Limb (tissue), 2 donors: ENCODE measurements at regions not wholly inside any gene's neighbourhood (a gene's known extent, or its start where the extent isn't known, plus 50 kb on each side); places are given as distances from the start of the nearest gene placed in this dataset.
"Not testable (repeated sequence)": the region's sequence is repeated elsewhere in the genome, so short reads cannot be mapped to it uniquely, and the experiment has no call there.

ENCODE experiments used
- DNase-seq, 2 donors: peaks; one replicate each; pipeline ENCODE4 v3.0.0-alpha.2; 2016; ENCODE audit errors: extremely low spot score in 2 of 2

DNA sequence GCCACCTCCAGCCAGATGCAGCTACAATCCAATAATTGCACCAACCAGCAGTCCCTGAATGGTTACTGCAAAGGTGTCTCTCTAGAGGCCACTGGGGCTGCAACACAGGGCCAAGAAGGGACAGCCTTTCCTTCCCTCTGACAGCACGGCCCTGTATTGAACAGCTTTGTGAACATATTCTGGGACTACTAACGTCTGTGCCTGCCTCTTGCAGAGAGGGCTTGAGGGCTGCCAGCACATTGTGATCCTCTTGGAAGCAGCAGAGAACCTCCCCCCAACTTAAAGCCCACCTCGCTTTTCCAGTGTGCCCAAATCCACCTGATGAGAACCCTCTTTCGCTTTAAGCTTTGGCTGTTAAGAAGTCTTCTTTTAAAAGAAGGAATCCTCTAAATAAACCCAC lies 415.9 kb downstream of the RPS24 start:
- DNase-seq = peak in 1 of 2 donors; percentile 6

DNA sequence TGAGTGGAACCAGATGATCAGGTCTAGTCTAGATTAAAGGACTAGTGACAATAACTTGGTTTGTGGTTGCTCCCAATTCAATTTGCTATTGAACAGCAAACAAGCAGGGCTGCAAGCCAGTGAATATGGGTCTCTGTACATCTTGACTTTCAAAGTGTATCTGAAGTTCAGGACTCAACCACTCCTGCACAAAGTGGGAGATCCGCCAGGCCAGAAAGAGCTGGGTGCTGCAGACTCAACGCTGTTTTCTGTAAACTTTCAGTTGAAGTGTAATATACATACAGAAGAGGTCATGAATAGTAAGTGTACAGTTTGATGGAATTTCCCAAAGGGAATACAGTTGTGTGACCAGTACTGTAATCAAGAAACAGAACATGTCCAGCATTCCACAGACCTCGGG lies 416.6 kb downstream of the RPS24 start:
- no peak for DNase-seq

DNA sequence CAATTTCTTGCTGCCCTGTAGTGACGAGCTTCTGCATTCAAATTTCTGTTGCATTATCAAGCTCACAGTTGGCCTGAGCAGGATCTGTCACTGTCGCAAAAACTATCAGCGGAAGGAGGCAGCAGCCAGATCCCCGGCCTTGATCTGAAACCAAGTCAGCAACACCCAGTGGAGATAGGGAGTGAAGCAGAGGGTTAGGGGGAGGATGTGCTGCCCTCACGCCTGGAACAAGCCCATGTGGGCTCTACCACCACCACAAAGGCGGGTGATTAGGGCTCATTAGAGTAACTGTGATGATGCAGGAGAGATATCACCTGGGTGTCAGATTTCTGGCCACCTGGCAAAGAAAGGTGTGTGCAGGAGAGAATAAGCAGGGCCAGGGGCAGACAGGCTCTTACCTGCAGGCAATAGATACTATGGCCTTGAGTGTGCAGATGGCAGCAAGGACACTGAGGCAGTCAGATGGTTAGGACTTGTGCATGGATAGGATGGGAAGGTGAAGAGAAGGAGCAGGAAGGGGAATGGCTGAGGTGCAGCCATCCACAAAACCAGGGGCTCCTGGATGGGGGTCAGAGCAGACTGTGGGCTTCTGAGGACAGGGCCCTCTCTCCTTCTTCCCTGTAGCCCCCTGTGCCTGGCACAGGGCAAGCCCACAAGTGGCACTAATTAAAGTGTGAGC lies 417.3 kb downstream of the RPS24 start:
- DNase-seq = no peak

DNA sequence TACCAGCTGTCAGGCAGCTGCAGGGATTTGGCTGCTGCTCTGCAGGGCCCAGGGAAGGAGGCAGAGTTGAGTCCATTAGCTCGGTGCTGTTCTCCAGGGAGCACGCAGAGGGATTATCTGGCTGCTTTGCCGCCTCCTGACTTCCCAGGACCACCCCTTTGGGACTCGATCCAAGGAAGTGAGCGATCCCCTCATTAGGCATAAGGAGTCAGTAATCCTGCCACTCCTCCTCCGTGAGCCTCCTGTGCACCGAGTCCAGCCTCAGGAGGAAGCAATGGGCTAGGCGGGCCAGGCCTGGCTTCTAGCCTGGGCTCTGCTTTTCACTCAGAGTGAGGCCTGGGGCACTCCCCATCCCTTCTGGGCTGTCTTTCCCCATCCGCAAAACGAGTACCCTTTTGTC lies 417.9 kb downstream of the RPS24 start:
- peak in 1 of 2 donors; percentile 56 for DNase-seq

DNA sequence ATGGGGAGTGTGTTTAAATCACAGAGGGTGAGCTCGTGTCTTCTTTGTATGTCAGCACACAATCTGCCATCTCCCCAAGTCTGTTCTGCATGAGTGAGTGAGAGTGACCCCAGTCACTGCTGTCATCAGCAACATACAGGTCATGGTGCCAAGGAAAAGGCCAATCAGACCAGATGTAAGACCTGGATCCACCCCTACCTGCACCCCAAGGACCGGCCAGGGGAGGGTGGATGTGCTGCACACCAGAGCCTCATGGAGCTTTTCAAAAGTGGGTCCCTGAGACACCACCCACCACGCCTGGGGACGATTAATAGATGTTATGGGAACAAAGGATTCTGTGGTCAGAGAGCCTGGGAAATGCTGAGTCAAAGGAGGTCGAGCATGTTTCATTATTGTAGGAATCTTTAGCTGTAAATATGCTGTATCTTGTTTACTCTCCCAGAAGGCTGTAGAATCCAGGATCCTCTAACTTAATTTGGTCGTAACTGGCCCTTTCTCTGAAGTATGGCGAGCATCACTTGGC lies 420.5 kb downstream of the RPS24 start:
- DNase-seq = no peak

DNA sequence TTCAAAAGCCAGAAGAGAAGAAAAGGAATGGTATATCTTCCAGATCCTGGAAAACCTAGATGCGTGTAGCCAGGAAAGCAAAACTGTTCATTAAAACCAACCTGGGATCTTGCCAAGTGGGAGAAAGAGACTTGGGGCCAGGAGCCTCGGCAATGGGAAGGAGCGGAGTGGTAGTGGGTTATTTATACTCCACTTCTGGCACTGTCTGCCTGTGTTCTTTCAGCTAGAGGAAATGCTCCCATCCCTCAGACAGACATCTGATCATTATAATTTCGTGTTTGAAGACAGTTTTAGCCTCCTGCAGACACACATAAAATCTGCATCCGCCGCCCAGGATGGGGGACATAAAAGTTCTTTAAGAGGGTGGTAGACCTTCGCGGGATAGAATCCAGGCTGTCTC lies 421.6 kb downstream of the RPS24 start:
- no peak for DNase-seq

DNA sequence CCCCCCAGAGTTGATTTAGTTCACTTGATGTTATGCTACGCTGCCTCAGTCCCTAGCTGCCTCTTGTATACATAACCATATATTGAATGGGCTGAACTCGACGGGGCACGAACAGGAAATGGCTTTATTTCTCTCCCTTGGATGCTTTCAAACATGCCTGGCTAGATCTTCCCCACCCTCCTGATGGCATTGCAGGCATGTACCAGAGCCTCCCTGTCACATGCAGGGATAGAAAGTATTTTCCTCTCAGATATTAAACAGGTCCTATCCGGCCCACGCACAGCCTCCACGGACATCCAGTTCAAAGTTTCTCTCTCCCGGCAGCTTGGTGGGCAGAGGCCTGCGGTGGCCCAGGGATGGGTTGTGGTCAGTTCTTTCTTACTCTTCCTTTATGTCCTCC lies 422.1 kb downstream of the RPS24 start:
- no peak for DNase-seq

DNA sequence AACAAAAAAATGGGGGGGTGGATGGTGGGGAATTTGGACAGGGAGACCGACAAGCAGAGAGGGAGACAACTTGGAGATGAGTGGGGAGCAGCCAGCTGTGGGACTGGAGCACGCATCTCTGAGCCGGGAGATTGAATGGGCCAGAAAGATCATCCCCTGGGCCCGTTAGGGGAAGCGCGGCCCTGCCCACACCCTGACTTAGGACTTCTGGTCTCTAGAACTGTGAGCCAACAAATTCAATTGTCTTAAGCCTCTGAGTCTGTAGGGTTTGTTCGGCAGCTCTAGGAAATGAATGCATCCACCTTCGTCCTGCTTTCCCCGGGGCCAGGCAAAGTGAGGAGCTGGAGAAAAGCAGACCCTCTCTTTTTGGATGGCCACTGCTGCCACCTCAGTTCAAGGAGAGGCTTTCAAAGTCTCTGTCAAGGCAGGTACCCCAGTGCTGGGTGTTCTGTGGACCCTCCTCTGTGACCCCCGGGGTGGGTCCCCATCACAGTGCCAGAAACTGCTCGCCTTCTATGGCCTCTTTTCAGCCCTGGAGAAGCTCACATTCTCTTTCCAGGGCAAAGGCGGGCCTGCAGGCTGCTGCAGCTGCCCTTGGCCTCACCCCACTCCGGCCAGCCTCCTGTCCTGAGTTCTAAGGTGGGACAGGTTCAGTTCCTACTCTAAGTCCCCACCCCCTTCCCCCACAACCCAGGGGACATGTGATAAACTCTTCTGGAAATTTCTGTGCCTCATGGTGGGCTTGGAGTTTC lies 423.2 kb downstream of the RPS24 start:
- no peak for DNase-seq

DNA sequence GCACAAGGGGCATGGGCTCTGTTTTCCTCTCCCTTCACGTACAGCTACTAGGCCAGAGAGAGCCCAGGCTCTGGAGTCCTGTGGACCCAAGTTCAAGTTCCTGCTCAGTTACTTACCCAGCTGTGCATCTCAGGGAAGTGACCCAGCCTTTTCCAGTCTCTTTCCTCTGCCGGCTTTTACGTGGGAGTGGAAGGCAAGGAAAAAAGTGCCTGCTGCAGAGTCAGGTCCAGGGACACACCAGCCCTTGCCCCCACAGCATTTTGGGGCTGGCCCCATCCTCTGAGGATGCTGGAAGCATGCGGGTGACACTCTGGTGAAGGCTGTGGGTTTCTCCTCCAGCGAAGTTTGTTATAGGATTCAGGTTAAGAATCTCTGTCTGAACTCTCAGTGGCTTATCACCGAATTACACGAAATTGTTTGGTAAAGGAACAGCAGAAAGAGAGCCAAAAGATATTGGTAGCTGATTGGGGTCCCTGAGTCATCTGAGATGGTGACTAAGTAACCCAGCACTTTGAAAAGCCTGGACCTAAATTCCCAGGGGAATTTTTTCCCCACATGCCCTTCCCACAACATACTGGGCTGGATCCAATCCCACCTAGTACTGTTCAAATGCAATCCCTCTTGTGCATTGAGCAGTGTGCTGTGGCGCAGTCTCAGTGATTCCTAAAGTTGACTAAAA lies 424.3 kb downstream of the RPS24 start:
- no peak for DNase-seq

DNA sequence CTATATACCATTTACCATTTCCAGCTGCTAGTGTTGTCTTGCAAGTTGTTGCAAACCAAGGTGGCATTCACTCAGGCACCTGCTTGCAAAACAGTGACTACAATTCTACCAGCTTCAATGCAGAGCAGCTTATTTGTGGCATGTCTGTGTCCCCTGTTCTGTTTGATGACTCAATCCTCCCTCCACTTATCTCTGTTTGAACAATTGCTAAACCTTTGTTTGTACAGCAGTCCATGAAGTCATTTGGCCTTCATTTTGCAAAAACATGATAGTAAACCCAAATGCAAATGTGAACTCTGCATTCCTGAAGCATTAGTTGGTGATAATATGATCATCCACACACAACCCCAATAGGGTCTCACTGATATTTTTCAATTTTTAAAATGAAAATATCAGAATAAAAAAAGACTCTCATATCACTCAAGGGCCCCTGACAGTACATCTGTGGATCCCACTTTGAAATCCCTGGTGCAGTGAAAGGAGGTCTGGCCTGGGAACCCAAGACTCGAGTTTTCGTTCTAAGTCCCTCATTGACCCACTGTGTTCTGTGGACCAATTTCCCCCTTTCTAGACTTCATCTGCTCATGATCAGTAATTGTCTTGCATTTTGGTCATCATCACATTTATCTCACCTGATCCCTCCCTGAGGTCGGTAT lies 425.4 kb downstream of the RPS24 start:
- no peak for DNase-seq

DNA sequence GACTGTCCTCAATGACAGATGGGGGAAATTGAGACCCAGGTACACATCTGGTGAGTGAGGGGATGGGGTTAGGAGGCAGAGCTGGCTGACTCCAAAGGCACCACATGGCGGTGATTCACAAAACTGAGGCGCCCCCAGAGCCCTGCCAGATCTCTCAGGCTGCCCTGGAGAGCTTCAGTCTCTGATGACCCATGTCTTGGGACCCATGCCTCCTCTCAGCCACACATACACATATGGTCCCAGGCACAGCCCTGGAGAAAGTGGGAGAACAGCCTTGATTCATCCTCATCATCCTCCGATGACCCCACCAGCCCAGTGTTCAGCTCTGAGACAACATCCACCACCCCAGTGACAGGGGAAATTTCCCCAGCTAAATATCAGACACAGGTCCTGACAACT lies 426.0 kb downstream of the RPS24 start:
- no peak for DNase-seq

DNA sequence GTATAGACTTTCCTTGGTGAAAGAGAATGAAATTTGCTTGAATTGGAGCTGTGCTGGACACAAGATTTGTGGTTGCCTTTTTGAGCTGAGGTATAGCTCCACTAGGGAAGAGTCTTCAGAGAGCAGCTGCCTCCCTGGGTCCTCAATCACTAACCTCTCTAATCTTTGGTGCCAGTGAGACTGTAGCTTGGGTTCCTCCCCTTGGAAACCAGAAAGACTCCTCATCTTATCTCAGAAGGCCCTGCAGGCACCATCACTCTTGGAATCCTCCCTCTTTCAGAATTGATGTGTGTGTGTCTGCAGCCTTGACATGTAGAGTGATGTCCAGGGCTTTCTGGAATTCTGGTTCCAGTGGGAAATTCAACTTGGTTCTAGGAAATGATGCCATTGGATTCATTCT lies 426.5 kb downstream of the RPS24 start:
- no peak for DNase-seq

DNA sequence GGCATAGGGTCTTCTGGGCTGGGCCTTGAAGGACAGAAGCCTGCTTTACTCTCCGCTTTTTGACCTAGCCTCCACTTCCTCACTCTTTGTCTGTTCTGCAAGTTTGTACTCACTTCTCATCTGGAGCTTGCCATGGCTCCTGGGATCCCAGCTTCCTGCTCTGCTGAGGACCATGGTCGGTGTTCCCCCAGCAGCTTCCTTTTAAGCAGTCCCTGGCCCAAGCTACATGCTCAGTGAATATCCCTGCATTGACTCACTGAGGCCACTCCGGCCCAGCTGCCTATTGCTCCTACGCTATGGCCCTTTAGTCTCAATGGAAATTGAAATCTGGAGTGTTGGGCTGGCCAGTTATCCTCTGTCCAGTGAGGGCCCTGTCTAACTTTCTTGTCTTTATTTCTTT lies 427.7 kb downstream of the RPS24 start:
- peak in 1 of 2 donors; percentile 12 for DNase-seq

DNA sequence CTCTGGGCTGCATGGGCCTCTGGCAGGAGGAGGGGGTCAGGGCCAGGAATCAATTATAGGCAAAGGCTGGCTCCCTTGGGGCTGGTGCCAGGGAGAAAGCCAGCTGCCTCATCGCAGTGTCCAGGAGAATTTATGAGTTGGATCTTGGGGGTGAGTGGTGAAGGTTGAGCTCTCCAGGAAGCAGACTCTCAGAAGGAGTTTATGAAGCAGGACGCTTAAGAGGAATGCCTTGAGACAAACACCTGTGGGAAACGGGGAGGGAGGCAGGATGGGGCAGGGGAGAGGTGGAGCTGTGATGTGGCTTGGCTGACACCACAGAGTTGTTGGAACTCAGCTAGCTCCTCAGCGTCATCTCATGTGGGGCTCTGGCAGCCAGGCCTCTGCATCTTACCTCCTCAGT lies 428.5 kb downstream of the RPS24 start:
- no peak for DNase-seq

DNA sequence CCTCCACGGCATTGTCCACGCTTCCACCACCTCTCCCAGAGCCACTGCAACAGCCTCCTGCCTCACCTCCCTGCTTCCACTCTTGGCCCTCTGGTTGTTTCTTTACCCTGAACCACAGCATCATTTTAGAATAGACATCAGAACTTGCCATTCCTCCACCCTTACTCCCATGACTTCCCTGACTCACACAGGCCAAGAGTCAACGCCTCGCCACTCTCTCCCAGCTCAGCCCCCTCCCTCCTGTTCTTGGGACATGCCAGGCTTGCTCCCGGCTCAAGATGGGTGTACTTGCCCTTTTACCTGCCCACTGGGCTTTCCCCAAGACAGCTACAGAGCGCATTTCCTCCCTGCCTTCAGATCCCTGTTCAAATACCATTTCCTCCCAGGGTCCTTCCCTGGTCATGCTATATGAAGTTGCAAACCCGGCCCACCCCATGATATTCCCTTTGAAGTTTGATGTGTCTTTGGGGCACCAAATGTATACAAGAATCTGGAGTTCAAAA lies 429.1 kb downstream of the RPS24 start:
- DNase-seq = no peak

DNA sequence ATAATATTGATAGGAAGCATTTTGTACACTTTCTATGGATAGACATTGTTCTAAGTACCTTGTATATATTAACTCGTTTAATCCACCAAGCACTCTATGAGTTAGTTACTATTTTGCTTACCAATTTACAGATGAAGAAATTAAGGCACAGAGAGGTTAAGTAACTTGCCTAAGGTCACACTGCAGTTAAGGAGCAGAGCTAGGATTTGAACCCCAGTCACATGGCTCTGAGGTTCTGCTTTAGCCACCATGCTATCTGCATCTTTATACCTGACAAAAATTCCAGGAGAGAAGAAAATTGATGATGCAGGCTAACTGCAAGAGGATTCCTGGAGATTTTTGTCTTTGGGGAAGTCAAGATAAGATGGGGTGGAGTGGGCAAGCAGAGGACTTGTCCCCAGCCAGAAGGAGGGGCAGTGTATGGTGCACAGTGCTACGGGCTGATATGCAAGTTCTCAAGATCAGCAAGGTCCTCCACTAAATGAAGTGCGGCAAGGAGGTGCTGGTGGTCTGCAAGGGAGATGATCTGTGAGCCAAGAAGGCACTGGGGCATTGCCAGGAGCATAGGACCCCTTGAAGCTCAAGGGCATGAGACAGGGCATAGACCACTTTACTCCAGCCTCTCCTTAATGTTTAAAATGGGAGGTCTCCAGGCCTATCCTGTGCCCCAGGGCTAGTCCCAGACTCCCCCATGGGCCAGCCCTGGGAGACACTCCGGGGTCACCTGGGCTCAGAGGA lies 430.6 kb downstream of the RPS24 start:
- DNase-seq = no peak

DNA sequence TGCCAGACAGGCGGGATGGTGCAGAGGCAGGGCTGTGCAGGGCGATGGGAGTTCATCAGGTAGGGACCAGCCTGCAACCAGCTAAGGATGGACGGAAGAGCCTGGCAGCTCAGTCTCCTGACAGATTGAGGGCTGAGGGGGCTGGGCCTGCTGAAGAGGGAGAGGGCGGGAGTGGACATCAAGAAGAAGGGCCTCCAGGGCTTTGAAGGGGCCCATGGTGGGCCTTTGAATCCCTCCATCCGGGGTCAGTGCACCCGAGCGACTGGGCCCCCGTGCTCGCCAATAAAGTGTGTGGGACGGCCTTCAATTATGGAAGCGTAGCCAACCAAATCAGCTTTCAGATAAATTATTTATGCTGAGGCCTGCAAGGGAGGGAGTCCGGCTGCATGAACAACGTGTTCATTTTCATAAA lies 431.2 kb downstream of the RPS24 start:
- DNase-seq = no peak

DNA sequence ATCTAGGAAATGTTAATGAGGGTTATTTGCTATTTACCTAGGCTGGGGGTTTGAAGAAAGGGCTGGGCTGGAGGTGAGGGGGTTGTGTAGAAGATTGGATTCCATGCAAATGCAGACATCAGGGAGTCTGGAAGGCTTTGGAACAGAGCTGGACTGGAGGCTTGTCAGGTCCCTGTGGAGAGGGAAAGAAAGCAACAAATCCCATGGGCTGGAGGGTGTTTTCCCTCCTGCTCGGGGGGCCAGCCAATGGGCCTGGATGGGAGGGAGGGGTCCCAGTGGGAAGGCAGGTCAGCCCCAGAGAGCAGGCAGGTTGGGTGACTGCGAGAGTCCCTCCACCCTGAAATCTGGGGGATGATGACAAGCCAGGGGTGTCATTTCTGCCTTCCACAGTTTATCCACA lies 431.8 kb downstream of the RPS24 start:
- DNase-seq = no peak

DNA sequence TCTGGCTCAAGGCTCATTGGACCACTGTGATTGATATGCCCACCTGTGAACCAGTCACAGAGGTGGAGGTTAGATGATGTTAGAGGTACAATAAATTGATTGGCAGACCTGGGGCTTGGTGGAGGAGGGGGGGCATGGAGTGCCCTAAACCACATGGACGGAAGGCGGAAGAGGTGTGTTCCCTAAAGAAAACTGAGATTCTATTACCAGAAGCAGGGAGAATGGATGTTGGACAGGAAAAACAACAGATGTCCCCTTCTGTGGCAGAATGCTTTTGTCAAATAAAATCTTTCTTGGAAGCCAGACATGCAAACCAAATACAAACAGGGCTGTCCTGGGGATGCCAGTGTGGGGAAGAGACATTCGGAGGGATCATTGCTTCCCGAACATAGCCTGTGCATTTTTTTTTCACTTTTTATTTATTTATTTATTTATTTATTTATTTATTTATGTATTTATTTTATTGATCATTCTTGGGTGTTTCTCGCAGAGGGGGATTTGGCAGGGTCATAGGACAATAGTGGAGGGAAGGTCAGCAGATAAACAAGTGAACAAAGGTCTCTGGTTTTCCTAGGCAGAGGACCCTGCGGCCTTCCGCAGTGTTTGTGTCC lies 433.9 kb downstream of the RPS24 start:
- no peak for DNase-seq

DNA sequence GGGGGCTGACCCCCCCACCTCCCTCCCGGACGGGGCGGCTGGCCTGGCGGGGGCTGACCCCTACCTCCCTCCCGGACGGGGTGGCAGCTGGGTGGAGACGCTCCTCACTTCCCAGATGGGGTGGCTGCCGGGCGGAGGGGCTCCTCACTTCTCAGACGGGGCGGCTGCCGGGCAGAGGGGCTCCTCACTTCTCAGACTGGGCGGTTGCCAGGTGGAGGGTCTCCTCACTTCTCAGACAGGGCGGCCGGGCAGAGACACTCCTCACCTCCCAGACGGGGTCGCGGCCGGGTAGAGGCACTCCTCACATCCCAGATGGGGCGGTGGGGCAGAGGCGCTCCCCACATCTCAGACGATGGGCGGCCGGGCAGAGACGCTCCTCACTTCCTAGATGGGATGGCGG lies 435.1 kb downstream of the RPS24 start:
- not testable (repeated sequence) for DNase-seq
